Cardiac fibroblast (primary cell): ENCODE measurements at regions not wholly inside any gene's neighbourhood (a gene's known extent, or its start where the extent isn't known, plus 50 kb on each side); places are given as distances from the start of the nearest gene placed in this dataset.

Experiments used
- DNase-seq, 2 donors: peaks; one replicate each; pipeline versions ENCODE4 v3.0.0 to v3.0.0-alpha.2; 2010; ENCODE audit warnings: low read depth in 2 of 2
- H3K4me3 ChIP-seq, 2 donors: replicated peaks in 1 of 2; 1 replicate in 1 of 2; 2 replicates in 1 of 2; pipeline ENCODE4 v1.5.1; 2011; ENCODE audit warnings: low read depth in 2 of 2, low read length in 2 of 2, mild to moderate bottlenecking in 2 of 2, moderate library complexity in 1 of 2
- CTCF ChIP-seq: IDR thresholded peaks from one replicate; pipeline ENCODE4 v1.5.1; 2011; ENCODE audit warnings: low read depth, mild to moderate bottlenecking, low read length, inconsistent platforms

GRCh38 chr1:82867781-82868180 lies 1067.0 kb downstream of the ADGRL2 start:
- no peak for DNase-seq
- no peak overlapping the region for H3K4me3 ChIP-seq
- TF ChIP-seq CTCF, result no peak

DNA sequence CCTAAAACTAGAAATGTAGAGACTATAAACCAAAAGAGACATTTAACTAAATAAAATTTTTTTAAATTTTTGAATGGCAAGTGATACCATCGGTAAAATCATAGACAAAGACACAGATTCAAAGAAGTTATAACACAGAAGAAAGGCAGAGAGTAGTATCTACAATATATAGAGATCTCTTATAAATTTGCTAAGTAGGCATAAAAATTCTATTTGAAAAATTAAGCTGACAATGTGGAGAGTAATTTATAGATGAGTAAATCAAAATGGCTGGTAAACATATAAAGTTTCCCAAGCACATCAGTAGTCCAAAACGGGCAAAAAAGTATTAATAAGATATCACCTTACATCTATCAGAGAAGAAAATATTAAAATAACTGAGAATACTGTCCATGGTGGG lies 1061.0 kb downstream of the ADGRL2 start:
- DNase-seq, result no peak
- no peak for TF ChIP-seq CTCF
- no peak overlapping the region for H3K4me3 ChIP-seq

DNA sequence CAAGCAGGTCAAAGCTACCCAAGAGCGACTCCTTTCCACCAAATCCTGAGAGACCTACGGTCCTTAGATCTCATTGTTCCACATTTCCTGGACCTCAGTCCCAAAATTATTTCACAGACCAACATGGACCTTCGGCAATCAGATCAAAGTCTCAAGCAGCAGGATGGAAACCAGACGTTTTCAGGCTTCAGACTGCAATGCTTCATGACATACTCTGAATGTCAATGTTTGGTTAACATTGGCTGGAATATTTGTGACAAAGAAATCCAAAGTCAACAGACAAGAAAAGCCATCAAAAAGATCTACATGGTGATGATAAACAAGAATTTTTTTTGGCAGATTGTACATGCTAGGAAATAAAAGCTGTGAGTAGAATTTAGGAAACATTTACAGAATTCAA lies 1057.3 kb downstream of the ADGRL2 start:
- TF ChIP-seq CTCF, result no peak
- no peak overlapping the region for H3K4me3 ChIP-seq
- DNase-seq, result no peak

DNA sequence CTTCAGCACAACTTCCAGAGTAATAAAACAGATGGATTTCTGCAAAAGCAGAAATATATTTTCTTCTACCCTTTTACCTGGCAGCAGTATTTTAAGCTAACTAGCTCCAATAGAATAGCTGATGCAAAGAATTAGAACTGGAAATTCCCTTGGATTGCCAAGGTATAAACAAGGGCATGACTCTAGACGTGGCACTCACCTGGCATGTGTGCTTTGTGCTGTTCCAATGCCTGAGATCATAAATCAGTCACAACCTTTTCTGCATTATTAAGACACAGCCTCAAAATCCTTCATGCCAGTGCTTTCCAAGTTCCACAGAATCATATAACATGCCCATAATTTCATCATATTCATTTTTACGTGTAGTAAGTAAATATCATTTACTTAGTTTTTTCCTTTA lies 1048.7 kb downstream of the ADGRL2 start:
- H3K4me3 ChIP-seq, result no peak overlapping the region
- no peak for TF ChIP-seq CTCF
- no peak for DNase-seq

DNA sequence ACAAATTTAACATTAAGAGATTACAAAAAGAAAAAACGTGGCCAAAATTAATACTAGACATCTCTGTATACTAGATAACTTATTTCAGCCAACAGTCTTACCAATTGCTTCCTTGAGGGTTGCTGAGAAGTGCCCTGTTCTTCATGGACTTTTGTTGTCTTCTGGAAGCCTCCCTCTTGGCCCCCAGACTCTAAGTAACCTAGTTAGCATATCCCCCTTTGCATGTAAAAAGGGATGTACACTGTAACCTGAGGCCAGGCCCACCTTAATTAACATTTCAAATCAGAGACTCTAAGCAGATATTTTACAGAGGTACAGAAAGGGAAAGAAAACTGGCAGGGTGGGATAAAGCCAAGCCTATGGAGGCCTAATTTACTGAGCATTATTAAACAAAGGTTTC lies 1047.3 kb downstream of the ADGRL2 start:
- no peak for TF ChIP-seq CTCF
- no peak overlapping the region for H3K4me3 ChIP-seq
- DNase-seq, result no peak

DNA sequence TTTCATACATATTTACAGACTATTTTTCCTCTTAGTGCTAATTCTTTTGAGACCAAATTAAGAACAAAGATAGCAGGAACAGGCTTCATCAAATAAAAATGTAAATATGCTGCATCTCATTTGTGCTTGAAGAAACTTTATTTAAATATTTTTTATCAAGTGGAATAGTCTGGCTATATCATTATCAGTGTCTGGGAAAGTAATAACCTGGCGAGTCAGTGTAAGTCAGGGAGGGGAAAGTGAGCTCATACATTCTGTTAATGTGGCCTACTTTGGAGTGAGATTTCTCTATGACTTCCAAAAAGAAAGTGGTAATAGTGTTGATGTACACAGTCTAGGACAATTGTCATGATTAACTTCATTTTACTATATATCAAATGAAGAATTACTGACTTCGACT lies 1045.1 kb downstream of the ADGRL2 start:
- no peak for DNase-seq
- H3K4me3 ChIP-seq, result no peak overlapping the region
- no peak for TF ChIP-seq CTCF

DNA sequence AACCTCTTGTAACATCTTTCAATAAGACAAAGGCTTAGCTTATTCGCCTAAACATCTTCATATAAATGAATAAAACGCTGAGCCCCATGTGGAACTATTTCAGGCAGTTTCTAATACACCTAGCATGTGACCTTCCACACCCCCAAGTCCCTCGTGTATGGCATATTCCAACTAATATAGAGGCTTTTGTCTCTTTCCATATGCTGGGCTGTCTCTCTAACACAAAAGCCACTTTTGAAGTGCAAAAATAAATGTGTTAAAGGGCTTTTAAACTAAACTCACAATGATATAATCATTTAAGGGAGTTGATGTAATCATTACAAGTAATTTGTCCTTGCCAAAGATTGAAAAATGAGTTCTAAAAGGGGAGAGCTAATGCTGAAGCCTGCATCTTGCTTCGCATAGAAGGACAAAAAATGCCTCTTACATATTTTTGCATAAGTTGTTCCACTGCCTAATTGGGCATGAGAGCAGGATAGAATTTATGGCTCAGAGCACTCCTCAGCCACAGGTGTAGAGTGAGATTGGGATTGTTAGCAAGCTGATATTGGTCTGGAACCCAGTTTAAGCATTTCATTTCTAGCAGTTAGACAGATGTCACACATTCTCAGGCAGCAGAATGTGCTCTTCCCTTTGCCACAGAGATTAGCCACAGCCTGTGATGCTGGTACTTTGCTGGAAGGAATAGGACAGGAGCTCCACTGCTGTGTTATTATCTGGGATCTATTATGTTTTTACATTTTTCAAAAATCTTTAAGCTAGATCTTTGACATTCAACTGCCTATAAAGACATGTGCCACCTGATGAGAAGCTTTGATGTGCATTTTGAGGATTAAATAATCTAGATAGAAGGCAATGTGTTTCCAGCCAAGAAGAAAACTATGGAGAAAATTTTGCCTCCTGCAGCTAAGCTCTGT lies 1044.4 kb downstream of the ADGRL2 start:
- H3K4me3 ChIP-seq, result no peak overlapping the region
- TF ChIP-seq CTCF, result no peak
- DNase-seq, result no peak
